ENCODE measurements at regions not wholly inside any gene's neighbourhood (a gene's known extent, or its start where the extent isn't known, plus 50 kb on each side); places are given as distances from the start of the nearest gene placed in this dataset.

DNA sequence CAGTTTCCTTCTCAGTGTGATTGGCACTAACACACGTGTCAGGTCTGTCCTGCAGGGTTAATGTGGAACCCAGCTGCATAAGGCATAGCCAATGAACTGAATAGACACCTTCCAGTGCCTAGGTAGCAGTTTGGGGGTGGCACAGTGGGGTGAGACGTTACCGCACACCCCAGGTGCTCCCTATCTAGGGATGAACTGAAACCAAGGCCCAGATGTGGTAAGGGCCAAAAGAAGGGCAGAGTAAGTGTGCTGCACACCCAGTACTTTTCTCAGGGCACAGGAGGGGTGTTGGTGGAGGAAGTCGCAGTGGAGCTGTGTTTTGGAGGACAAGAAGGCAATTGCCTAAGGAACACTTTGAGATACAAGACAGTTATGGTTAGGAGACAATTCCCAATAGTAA, 317.9 kb upstream of the TSHZ3 start:
- no peak for TF ChIP-seq YY1 (IDR thresholded peaks at IDR 0.05; ENCODE audit: insufficient read depth, insufficient read length)
- no peak for TF ChIP-seq ZNF274 (IDR thresholded peaks at IDR 0.05; ENCODE audit: low read depth, low read length)
- TF ChIP-seq SUZ12 (IDR thresholded peaks at IDR 0.05; ENCODE audit: extremely low read depth, insufficient read depth, insufficient read length) = no peak
